Mesodermal cell (in vitro differentiated cells): ENCODE measurements at regions not wholly inside any gene's neighbourhood (a gene's known extent, or its start where the extent isn't known, plus 50 kb on each side); places are given as distances from the start of the nearest gene placed in this dataset.

Experiments
- H3K27ac ChIP-seq: 2 replicates; pipeline ENCODE4 v1.7.0; 2013; ENCODE audit warnings: mild to moderate bottlenecking, low read depth, low read length, moderate library complexity; ENCODE audit not compliant: severe bottlenecking
- H3K36me3 ChIP-seq: 2 replicates; pipeline ENCODE4 v1.7.1; 2013; ENCODE audit warnings: mild to moderate bottlenecking, low read length, moderate library complexity; ENCODE audit not compliant: control insufficient read depth, insufficient read depth
- H3K4me1 ChIP-seq: one replicate; pipeline ENCODE4 v1.7.1; 2013; ENCODE audit warnings: mild to moderate bottlenecking, low read length; ENCODE audit not compliant: insufficient read depth, control insufficient read depth, poor library complexity, severe bottlenecking
- H3K4me3 ChIP-seq: 2 replicates; pipeline ENCODE4 v1.7.0; 2013; ENCODE audit warnings: low read length, control low read depth, mild to moderate bottlenecking; ENCODE audit not compliant: insufficient read depth, poor library complexity, severe bottlenecking; ENCODE audit errors: extremely low read depth
- H3K9me3 ChIP-seq: 2 replicates; pipeline ENCODE4 v1.7.1; 2013; ENCODE audit warnings: mild to moderate bottlenecking, low read length, moderate library complexity; ENCODE audit not compliant: control insufficient read depth
- WGBS, 2 experiments: methylation state at CpG; one replicate each; pipeline ENCODE4 v1.1.5; 2013; ENCODE audit warnings: missing lambda C conversion rate in 2 of 2; ENCODE audit not compliant: insufficient coverage in 2 of 2; 5-methylcytosine and 5-hydroxymethylcytosine counted together

DNA sequence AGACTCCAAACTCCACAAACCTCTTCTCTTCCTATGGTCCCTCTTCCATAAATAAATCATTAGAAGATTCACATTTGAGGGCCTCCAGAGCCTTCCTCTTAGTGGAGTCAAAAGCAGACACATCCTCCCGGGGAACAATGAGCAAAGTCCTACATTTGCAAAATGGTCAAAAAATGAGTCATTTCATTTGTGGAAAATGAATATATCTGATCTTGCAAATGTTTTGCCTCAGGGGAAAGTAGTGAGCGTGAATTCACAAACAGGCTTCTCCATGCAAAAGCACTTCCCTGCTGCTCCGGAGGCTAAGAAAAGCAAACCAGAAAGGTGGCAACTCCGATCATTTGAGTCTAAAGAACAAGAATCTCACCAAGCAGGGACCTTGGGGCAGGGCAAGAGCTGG lies 86.7 kb upstream of the IQSEC1 start:
- H3K4me3 ChIP-seq, result no peak overlapping the region
- H3K36me3 ChIP-seq, result no peaks in the 10 kb centered on the region
- peaks cover 12% of the 10 kb centered on the region for H3K9me3 ChIP-seq
- H3K4me1 ChIP-seq, result peaks cover 11% of the 10 kb centered on the region
- WGBS, 2 experiments, result 94 to 100% methylated on average over 1 to 2 of the region's 4 CpGs
- no peak overlapping the region for H3K27ac ChIP-seq

DNA sequence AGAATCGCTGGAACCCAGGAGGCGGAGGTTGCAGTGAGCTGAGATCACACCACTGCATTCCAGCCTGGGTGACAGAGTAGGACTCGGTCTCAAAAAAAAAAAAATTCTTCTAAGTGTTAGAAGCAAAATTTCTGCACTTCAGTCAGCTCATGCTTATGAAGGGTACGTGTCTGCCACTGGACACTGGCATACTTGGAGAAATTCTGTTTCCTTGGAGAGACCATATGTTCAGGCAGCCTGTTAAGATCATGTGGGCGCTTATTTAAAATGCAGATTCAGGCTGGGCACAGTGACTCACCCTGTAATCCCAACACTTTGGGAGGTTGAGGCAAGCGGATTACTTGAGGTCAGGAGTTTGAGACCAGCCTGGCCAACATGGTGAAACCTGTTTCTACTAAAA lies 85.6 kb upstream of the IQSEC1 start:
- Histone ChIP-seq H3K36me3 (no peaks in the 10 kb centered on the region), H3K4me1 (peaks cover 11% of the 10 kb centered on the region), H3K9me3 (peaks cover 12% of the 10 kb centered on the region), H3K27ac (no peak overlapping the region), H3K4me3 (no peak overlapping the region)
- WGBS, 2 experiments, result 91 to 95% methylated on average over 5 to 6 of the region's 6 CpGs

DNA sequence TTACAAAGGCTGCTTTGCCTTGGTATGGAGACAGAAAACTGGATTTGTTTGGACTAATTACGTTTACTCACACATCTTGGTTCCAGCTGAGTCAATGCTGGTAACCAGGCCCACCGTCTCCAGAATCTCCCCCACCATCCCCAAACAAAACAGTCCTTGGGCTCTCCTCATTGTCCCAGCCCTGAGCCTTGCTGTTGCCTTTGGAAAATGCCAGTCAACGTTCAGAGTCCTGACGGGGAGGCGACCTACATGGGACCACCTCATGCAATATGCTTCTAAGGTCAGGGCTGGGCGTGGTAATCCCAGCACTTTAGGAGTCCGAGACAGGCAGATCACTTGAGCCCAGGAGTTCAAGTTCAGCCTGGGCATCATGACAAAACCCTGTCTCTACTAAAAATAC lies 85.2 kb upstream of the IQSEC1 start:
- no peak overlapping the region for H3K4me3 ChIP-seq
- peaks cover 12% of the 10 kb centered on the region for H3K9me3 ChIP-seq
- 86 to 91% methylated on average over 6 to 7 of the region's 7 CpGs for WGBS, 2 experiments
- H3K36me3 ChIP-seq, result no peaks in the 10 kb centered on the region
- peaks cover 11% of the 10 kb centered on the region for H3K4me1 ChIP-seq
- H3K27ac ChIP-seq, result no peak overlapping the region

DNA sequence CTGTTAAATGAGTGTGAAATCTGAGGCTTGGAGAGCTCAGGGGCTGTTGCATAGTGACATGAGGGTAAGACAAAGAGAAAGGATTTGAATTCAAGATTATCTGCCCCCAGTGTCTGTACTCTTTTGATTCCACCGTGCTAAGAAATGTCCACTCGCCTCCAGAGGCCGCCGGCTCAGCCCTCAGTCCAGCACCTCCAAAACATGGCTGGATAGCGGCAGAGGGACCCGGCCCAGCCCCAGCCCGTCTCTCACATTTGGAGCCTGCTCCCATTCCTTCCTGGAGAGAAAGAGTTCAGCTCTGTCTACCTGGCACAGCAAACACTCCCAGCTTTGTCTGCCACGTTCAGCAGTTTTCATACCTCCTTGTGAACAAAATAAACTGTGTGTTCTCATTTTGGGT lies 84.8 kb upstream of the IQSEC1 start:
- no peak overlapping the region for H3K4me3 ChIP-seq
- H3K4me1 ChIP-seq, result peaks cover 11% of the 10 kb centered on the region
- H3K9me3 ChIP-seq, result peaks cover 12% of the 10 kb centered on the region
- no peak overlapping the region for H3K27ac ChIP-seq
- H3K36me3 ChIP-seq, result no peaks in the 10 kb centered on the region
- WGBS, 2 experiments, result 73 to 83% methylated on average over 7 of the region's 8 CpGs

DNA sequence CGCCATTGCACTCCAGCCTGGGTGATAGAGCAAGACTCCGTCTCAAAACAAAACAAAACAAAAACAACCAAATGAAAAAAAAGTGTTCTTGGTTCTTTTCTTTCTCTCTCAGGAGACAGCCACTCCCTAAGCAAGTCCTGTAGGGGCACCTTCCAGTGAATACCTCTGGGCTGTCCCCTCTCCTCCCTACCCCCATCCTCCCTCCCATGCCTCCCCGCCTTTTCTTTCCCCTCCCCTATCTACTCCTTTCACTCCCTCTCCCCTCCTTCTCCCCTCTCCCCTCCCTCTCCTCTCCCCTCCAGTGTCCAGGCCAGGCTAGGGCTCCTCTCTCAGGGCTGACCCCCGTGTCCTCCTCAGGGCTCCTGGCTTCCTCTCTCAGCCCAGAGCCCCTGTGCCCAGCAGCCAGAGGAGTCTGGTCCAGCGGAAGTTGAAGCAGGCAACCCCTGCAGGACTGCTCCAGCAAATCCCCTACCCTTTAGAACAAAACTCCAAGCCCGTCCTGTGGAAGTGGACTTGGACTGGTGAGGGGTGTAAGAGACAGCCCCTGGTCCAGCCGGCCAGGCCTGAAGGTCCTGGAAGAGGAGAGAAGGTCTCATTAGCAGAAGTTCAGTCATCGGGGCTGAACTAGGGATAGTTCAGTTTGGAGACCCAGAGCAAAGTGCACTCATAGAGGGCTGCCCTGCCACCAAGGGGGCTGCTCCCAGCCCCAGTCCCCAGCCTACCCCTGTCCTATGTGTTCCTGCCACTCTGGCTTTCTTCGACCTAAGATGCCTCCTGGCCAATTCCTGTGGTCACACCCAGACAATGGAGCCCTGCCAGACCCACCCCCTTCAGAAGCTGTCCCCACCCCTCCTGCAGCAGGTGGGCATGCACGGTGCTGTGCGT lies 79.8 kb upstream of the IQSEC1 start:
- H3K36me3 ChIP-seq, result no peaks in the 10 kb centered on the region
- no peak overlapping the region for H3K4me3 ChIP-seq
- H3K4me1 ChIP-seq, result no peaks in the 10 kb centered on the region
- H3K9me3 ChIP-seq, result peaks cover 12% of the 10 kb centered on the region
- 77 to 88% methylated on average over 4 to 6 of the region's 11 CpGs for WGBS, 2 experiments
- no peak overlapping the region for H3K27ac ChIP-seq

DNA sequence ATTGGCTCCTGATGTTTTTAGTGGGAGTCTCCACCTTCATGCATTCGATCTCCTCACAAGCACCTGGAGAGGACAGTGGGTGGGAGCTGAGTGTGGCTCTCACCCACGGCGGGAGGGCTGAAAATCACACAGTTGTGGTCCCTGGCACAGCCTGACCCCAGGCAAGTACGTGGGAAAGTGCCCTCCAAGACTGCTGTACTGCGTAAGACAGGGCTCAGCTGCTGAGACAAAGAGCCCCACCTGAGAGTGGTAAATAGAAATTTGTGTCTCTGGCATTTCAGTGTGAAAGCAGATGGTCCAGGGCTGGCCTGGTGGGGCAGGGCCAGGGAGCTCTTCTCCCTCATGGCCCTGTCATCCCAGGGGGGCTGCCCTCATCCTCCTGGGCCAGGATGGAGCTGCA lies 77.4 kb upstream of the IQSEC1 start:
- no peaks in the 10 kb centered on the region for H3K36me3 ChIP-seq
- no peaks in the 10 kb centered on the region for H3K4me1 ChIP-seq
- WGBS, 2 experiments, result 85 to 88% methylated on average over 5 of the region's 5 CpGs
- H3K9me3 ChIP-seq, result peaks cover 5% of the 10 kb centered on the region
- no peak overlapping the region for H3K4me3 ChIP-seq
- no peak overlapping the region for H3K27ac ChIP-seq

DNA sequence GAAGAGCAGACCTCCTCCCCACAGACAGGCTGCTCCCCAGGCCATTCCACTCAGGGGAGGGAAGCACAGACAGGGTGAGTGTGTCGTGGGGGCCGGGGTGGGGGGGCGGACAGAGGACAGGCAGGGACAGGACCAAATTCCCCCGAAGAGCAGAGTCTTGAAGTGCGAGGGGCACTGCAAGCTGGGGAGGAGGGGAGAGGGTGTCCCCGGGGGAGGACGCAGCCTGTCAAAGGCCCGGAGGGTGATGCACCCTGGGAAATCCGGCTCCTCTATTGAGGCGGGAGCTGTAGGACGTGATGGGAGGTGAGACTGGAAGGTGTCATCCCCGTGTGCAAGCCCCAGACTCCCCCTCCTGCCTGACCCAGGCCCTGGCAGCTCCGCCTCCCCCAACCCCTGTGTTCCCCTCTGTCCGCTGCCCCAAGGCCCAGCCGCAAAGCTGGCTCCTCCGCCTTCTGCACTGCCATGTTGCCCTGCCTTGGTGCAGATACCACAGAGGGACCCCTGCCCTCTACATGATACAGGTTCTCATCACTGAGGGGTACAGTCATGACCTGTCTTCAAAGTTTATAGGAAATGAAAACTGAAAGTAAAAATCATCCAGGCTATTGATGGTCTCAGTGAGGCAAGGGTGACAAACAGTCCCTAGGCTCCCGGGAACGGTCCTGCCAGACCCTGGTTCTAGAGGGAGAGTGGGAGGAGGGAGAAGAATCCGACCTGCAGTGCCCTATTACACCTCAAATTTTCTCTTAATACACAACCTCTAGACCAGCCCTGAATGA lies 76.3 kb upstream of the IQSEC1 start:
- H3K9me3 ChIP-seq, result no peaks in the 10 kb centered on the region
- H3K27ac ChIP-seq, result no peak overlapping the region
- no peak overlapping the region for H3K4me3 ChIP-seq
- H3K36me3 ChIP-seq, result no peaks in the 10 kb centered on the region
- H3K4me1 ChIP-seq, result no peaks in the 10 kb centered on the region
- WGBS, 2 experiments, result 85 to 90% methylated on average over 5 to 13 of the region's 19 CpGs

DNA sequence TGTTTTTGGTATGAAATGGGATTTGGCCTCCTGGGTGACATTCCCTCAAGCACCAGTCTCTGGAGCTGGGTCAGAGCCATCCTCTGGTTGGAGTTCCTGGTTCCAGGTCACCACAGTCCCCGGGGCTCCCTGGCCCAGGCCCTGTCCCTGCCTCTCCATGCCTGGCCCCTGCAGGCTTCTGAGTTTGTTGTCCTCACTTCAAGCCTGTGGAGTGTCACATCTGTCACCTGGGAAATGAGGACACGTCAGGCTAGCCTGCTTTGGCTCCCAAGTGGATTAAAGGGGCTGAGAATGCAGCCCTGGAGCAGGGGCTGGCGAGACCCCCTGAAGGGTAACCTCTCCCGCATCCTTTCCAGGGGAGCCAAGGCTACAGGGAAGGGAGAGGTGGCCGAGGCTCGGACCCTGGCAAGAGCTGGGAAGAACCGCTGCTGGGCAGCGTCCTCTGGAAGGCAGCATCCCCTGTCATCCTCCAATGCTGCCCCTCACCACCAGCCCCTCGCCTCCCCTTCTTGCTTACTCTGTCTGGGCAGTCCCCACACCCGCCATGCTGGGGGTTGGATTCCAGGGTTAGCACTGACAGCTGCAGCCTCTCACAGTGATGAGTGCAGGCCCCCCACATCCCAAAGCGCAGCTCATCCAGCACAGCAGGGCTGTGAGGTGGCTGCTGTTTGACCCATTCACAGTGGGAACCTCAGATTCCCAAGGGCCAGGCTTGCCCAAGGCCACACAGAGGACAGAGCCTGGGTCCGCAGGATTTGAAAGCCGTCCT lies 75.5 kb upstream of the IQSEC1 start:
- 86 to 87% methylated on average over 8 of the region's 13 CpGs for WGBS, 2 experiments
- Histone ChIP-seq H3K4me3 (no peak overlapping the region), H3K36me3 (no peaks in the 10 kb centered on the region), H3K4me1 (no peaks in the 10 kb centered on the region), H3K9me3 (no peaks in the 10 kb centered on the region), H3K27ac (no peak overlapping the region)

DNA sequence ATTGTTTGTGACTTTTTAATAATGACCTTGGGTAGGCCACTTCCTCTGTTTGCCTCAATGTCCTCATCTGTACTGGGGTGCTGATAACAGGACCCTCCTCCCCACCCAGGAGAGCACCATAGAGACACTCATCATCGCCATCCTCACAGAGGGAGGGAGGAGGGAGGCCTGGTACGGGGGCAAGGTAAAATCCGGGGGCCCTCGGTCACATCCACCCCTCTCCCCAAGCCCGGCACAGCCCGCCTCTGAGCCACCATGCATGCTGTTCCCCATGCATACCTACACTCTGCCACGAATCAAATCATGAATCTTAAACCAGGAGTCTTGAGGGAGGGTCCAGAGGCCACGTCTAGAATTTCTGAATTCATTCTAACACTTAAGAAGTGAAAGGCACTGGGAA lies 74.9 kb upstream of the IQSEC1 start:
- H3K27ac ChIP-seq, result no peak overlapping the region
- H3K4me3 ChIP-seq, result no peak overlapping the region
- H3K9me3 ChIP-seq, result no peaks in the 10 kb centered on the region
- no peaks in the 10 kb centered on the region for H3K4me1 ChIP-seq
- no peaks in the 10 kb centered on the region for H3K36me3 ChIP-seq
- 50 to 75% methylated on average over 2 to 4 of the region's 8 CpGs for WGBS, 2 experiments

DNA sequence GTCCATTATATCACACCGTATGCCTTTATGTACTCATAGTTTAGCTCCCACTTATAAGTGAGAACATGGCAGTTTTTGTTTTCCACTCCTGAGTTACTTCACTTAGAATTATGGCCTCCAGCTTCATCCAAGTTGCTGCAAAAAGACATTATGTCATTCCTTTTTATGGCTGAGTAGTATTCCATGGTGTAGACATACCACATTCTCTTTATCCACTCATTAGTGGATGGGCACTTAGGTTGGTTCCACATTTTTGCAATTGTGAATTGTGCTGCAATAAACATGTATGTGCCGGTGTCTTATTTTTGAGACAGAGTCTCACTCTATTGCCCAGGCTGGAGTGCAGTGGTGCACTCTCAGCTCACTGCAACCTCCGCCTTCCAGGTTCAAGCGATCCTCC lies 74.1 kb upstream of the IQSEC1 start:
- Histone ChIP-seq H3K36me3 (no peaks in the 10 kb centered on the region), H3K9me3 (no peaks in the 10 kb centered on the region), H3K4me1 (no peaks in the 10 kb centered on the region), H3K4me3 (no peak overlapping the region), H3K27ac (no peak overlapping the region)
- WGBS, 2 experiments, result 60 to 94% methylated on average over 2 to 3 of the region's 4 CpGs
